Caco-2 (cell line): ENCODE measurements at regions not wholly inside any gene's neighbourhood (a gene's known extent, or its start where the extent isn't known, plus 50 kb on each side); places are given as distances from the start of the nearest gene placed in this dataset.

Source experiments
- BruUV-seq: library from RNA; stranded (reverse); fragments of 400-500 nt; replicated peaks from 2 replicates; lab custom pipeline; 2021; lab: Mats Ljungman, UMichigan
- CTCF ChIA-PET: fragments of 300-600 bp; sonication (Branson Sonifier 250); formaldehyde crosslinking; loops from one replicate; lab custom pipeline; 2022; ENCODE audit warnings: antibody characterized with exemption; lab: Charles Lee
- POLR2A ChIA-PET: fragments of 300-600 bp; sonication (Branson Sonifier 250); formaldehyde crosslinking; loops from one replicate; lab custom pipeline; 2022; ENCODE audit warnings: antibody characterized with exemption; lab: Charles Lee
- DNase-seq, 2 experiments: peaks; one replicate each; pipeline versions ENCODE4 v3.0.0 to v3.0.0-alpha.2; 2020 to 2022
- H3K27me3 ChIP-seq: replicated peaks from 2 replicates; pipeline ENCODE4 v1.6.0; 2011; ENCODE audit warnings: low read length; ENCODE audit not compliant: control insufficient read depth, insufficient read depth
- H3K36me3 ChIP-seq: 2 replicates; pipeline ENCODE4 v1.5.1; 2011; ENCODE audit warnings: low read length; ENCODE audit not compliant: control insufficient read depth, insufficient read depth
- H3K4me1 ChIP-seq: fragments of 250-450 bp; sonication (Bioruptor Pico); 2 replicates; pipeline ENCODE4 v1.5.1; 2020; ENCODE audit warnings: mild to moderate bottlenecking
- H3K4me3 ChIP-seq: 2 replicates; pipeline ENCODE4 v1.5.1; 2011; ENCODE audit warnings: low read depth, mild to moderate bottlenecking, control low read depth, low read length
- H3K9me3 ChIP-seq: fragments of 250-450 bp; sonication (Bioruptor Pico); 2 replicates; pipeline ENCODE4 v1.5.1; 2020; ENCODE audit warnings: mild to moderate bottlenecking, moderate library complexity
- H3K27ac Mint-ChIP-seq: one replicate; pipeline ENCODE4 v1.8.0; 2022; ENCODE audit warnings: mixed read lengths; ENCODE audit not compliant: unreplicated experiment
- H3K27me3 Mint-ChIP-seq: one replicate; pipeline ENCODE4 v1.8.0; 2022; ENCODE audit warnings: mixed read lengths; ENCODE audit not compliant: insufficient read depth, unreplicated experiment
- H3K36me3 Mint-ChIP-seq: one replicate; pipeline ENCODE4 v1.8.0; 2022; ENCODE audit warnings: mild to moderate bottlenecking, mixed read lengths; ENCODE audit not compliant: insufficient read depth, unreplicated experiment
- H3K4me1 Mint-ChIP-seq: one replicate; pipeline ENCODE4 v1.8.0; 2022; ENCODE audit warnings: low read depth, mixed read lengths; ENCODE audit not compliant: unreplicated experiment
- H3K4me3 Mint-ChIP-seq: one replicate; pipeline ENCODE4 v1.8.0; 2022; ENCODE audit warnings: mild to moderate bottlenecking, moderate library complexity, mixed read lengths; ENCODE audit not compliant: unreplicated experiment
- H3K9me3 Mint-ChIP-seq: one replicate; pipeline ENCODE4 v1.8.0; 2022; ENCODE audit warnings: mixed read lengths; ENCODE audit not compliant: unreplicated experiment
- intact Hi-C: fragments of 100-400 bp; cut with micrococcal nuclease; formaldehyde crosslinking; loops from one replicate; pipeline ENCODE4 v1.10.0; 2022; ENCODE audit not compliant: unreplicated experiment
- TF ChIP-seq, protein P1 (sequence below), 2 experiments: fragments of 200-600 bp in 1 of 2; IDR thresholded peaks; 1 replicate in 1 of 2; 2 replicates in 1 of 2; pipeline versions ENCODE4 v1.5.1 to v1.8.0; 2011 to 2022; ENCODE audit warnings: antibody characterized with exemption in 1 of 2, control low read depth in 1 of 2, inconsistent platforms in 1 of 2, low read depth in 1 of 2, low read length in 1 of 2, mild to moderate bottlenecking in 1 of 2, moderate library complexity in 1 of 2; ENCODE audit not compliant: insufficient read depth in 1 of 2, severe bottlenecking in 1 of 2, unreplicated experiment in 1 of 2

DNA sequence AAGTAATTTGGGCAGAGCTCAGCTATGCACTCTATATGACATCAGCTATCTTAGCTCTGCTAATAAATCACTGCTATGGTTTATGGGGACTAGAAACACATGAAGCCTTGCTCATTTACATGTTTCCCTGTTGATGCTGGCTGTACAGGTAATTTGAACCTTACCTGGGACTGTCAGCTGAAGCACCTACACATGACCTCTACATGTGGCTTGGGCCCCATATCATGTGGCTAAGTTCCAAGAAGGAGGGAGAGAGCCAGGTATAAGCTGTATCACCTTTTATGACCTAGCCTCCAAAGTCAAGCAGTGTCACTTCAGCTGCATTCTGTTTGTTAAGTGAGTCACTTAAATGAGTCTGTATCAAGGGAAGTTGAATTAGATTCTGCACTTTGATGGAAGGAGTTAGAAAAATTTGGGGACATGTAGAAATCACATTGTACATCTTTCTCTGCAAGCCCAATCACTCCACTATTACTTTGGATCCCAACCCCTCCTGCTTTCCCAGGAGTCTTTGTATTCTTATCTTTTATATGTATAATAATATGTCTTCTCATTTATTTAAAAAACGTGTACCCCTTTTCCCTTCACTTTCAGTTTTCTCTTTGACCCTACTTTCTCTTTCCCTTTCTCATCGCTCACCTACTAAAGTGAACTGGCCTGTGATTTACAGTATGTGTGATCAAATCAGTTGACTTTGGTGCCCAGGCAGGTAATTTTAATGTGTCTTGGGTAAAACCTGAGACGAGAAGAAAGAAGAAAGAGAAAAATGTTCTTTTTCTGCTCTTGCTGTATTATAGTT is 53.4 kb upstream of the PRKACB start:
- ChIA-PET CTCF (no interaction called here), POLR2A (no interaction called here)
- peaks cover 12% of the 10 kb centered on the region for H3K4me1 Mint-ChIP-seq

DNA sequence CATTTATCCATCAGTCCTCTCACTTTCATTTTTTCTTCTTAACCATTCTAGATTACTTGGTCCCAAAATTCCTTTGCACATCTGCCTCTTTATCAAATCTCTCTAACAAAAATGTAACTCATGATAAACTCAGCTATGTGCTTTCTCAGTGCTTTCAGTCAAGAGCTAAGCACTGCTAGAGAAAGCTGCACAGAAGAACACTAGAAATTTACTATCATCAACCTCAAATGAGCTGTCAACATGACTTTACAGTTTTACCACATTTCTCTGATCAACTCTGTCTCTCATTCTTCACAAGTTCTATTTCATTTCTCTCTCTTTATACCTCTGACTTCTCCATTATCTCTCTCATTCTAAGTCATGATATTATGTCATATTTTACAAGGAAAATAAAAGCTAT is 54.2 kb upstream of the PRKACB start:
- no peak overlapping the region for H3K4me3 ChIP-seq
- no peaks in the 10 kb centered on the region for H3K4me1 ChIP-seq
- CTCF ChIA-PET = no interaction called here
- intact Hi-C loops = no loop called here
- Mint-ChIP-seq H3K27ac (no peak overlapping the region), H3K27me3 (no peaks in the 10 kb centered on the region), H3K4me1 (peaks cover 12% of the 10 kb centered on the region), H3K9me3 (no peaks in the 10 kb centered on the region), H3K4me3 (no peak overlapping the region), H3K36me3 (no peaks in the 10 kb centered on the region)
- DNase-seq = no peak
- no peaks in the 10 kb centered on the region for H3K27me3 ChIP-seq
- H3K9me3 ChIP-seq = no peaks in the 10 kb centered on the region
- no TSS peak for BruUV-seq
- POLR2A ChIA-PET = no interaction called here
- no peaks in the 10 kb centered on the region for H3K36me3 ChIP-seq
- TF ChIP-seq, protein P1, sequence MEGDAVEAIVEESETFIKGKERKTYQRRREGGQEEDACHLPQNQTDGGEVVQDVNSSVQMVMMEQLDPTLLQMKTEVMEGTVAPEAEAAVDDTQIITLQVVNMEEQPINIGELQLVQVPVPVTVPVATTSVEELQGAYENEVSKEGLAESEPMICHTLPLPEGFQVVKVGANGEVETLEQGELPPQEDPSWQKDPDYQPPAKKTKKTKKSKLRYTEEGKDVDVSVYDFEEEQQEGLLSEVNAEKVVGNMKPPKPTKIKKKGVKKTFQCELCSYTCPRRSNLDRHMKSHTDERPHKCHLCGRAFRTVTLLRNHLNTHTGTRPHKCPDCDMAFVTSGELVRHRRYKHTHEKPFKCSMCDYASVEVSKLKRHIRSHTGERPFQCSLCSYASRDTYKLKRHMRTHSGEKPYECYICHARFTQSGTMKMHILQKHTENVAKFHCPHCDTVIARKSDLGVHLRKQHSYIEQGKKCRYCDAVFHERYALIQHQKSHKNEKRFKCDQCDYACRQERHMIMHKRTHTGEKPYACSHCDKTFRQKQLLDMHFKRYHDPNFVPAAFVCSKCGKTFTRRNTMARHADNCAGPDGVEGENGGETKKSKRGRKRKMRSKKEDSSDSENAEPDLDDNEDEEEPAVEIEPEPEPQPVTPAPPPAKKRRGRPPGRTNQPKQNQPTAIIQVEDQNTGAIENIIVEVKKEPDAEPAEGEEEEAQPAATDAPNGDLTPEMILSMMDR (IDR thresholded peaks at IDR 0.05; ENCODE audit: insufficient read depth in 1 of 2, low read depth in 1 of 2, low read length in 1 of 2, severe bottlenecking in 1 of 2, unreplicated experiment in 1 of 2) = no peak

More for the DNA sequence above, 53.4 kb upstream of the PRKACB start:
- H3K4me3 ChIP-seq = no peak overlapping the region
- BruUV-seq = no TSS peak
- no peak overlapping the region for H3K27ac Mint-ChIP-seq
- H3K9me3 ChIP-seq = no peaks in the 10 kb centered on the region
- H3K4me1 ChIP-seq = no peaks in the 10 kb centered on the region
- H3K27me3 Mint-ChIP-seq = no peaks in the 10 kb centered on the region
- TF ChIP-seq, protein P1 (IDR thresholded peaks at IDR 0.05; ENCODE audit: insufficient read depth in 1 of 2, low read depth in 1 of 2, low read length in 1 of 2, severe bottlenecking in 1 of 2, unreplicated experiment in 1 of 2) = no peak
- H3K9me3 Mint-ChIP-seq = no peaks in the 10 kb centered on the region
- H3K4me3 Mint-ChIP-seq = no peak overlapping the region
- no peaks in the 10 kb centered on the region for H3K36me3 Mint-ChIP-seq
- intact Hi-C loops = no loop called here
- H3K36me3 ChIP-seq = no peaks in the 10 kb centered on the region
- no peak for DNase-seq
- H3K27me3 ChIP-seq = no peaks in the 10 kb centered on the region

DNA sequence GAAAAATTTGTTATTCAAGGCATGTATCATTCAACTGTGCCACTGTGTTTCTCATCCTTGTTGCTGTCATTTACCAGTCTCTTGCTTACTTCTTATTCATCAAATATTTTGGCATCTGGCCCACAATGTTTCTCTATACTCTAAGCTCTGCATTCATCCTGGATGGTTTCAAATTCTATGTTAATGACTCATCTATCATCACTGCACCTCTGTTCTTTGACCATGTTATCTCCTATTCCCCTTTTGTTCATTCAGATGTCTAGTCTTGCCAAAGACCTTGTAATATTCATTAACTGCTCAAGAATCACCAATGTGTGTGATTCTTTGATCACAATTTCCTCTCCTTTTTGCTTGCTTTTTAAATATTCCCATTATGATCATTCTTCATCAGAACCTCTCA is 54.6 kb upstream of the PRKACB start:
- H3K4me1 ChIP-seq = no peaks in the 10 kb centered on the region
- H3K36me3 ChIP-seq = no peaks in the 10 kb centered on the region
- H3K9me3 ChIP-seq = no peaks in the 10 kb centered on the region
- H3K4me3 Mint-ChIP-seq = no peak overlapping the region
- no peak overlapping the region for H3K27ac Mint-ChIP-seq
- H3K27me3 Mint-ChIP-seq = no peaks in the 10 kb centered on the region
- TF ChIP-seq, protein P1 (IDR thresholded peaks at IDR 0.05; ENCODE audit: insufficient read depth in 1 of 2, low read depth in 1 of 2, low read length in 1 of 2, severe bottlenecking in 1 of 2, unreplicated experiment in 1 of 2) = no peak
- ChIA-PET CTCF (no interaction called here), POLR2A (no interaction called here)
- no peaks in the 10 kb centered on the region for H3K36me3 Mint-ChIP-seq
- intact Hi-C loops = no loop called here
- DNase-seq = no peak
- no TSS peak for BruUV-seq
- H3K9me3 Mint-ChIP-seq = no peaks in the 10 kb centered on the region
- peaks cover 12% of the 10 kb centered on the region for H3K4me1 Mint-ChIP-seq
- H3K4me3 ChIP-seq = no peak overlapping the region
- H3K27me3 ChIP-seq = no peaks in the 10 kb centered on the region
